Stimulated activated CD4-positive, alpha-beta T cell treated with anti-CD3 and anti-CD28 coated beads, Interleukin-15, amount 100 ng/mL, for 1 hour (primary cell): ENCODE measurements at regions not wholly inside any gene's neighbourhood (a gene's known extent, or its start where the extent isn't known, plus 50 kb on each side); places are given as distances from the start of the nearest gene placed in this dataset.
"Not testable (repeated sequence)": the region's sequence is repeated elsewhere in the genome, so short reads cannot be mapped to it uniquely, and the experiment has no call there.

Experiments
- DNase-seq, 2 donors: peaks; one replicate each; pipeline ENCODE4 v3.0.0-alpha.2; 2020; ENCODE audit warnings: low read depth in 1 of 2, low spot score in 1 of 2

DNA sequence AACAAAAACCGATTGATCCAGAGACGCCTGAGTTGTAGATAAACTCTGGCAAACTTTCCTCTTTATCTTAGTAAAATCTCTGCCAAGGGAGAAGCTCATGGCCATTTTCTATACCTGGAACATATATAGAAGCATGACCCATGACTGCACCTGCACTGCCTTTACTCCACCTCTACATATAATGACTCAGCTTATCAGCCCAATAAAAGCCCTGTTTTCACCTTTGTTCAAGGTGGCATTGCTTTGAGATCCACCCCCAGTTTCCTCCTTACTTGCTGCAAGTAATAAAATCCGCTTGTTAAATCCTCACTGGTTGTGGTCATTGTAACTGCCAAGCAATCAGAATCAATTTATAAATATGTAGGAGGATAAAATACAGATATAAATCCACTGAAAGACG is 1280.4 kb downstream of the NSUN3 start:
- DNase-seq: no peak

GRCh38 chr3:95343767-95344166 is 1280.9 kb downstream of the NSUN3 start:
- no peak for DNase-seq

DNA sequence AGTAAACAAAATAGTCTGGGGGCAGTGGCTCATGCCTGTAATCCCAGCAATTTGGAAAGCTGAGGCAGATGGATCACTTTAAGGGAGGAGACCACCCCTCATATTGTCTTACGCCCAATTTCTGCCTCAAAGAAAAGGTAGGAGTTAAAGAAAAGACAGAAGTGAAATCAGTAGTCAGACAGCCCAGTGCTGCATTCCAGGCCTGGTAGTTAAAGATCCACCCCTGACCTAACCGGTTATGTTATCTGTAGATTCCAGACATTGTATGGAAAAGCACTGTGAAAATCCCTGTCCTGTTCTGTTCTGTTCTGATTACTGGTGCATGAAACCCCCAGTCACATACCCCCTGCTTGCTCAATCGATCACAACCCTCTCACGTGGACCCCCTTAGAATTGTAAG is 1285.1 kb downstream of the NSUN3 start:
- DNase-seq: not testable (repeated sequence)

- DNase-seq: no peak
These were observed 1286.0 kb downstream of the NSUN3 start for GRCh38 chr3:95348879-95349278.

- DNase-seq: no peak
These were observed 1287.2 kb downstream of the NSUN3 start for GRCh38 chr3:95350049-95350448.

GRCh38 chr3:95351158-95351557 is 1288.3 kb downstream of the NSUN3 start:
- no peak for DNase-seq

DNA sequence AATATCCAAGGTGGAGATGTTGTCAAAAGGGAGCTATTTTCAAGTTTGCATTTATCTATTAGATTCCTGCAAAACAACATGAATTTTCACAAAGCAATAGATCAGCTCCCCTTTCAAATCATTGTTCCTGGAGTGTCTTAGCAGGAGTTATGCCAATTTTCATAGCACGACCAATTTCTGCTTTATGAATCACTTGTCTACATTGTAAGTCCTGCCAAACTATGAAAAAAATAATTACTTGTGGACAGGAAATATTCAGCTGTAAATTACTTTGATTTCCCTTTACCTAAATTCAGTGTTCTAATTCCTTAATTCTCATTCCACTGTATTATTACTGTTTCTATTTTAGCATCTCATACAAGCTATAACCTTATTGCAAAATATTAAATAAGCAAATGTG is 1289.6 kb downstream of the NSUN3 start:
- DNase-seq: no peak

GRCh38 chr3:95354489-95354888 is 1291.6 kb downstream of the NSUN3 start:
- DNase-seq: no peak

- no peak for DNase-seq
These were observed 1294.1 kb downstream of the NSUN3 start for GRCh38 chr3:95356764-95357501.

GRCh38 chr3:95387242-95388021 is 1324.6 kb downstream of the NSUN3 start:
- DNase-seq: no peak

- no peak for DNase-seq
These were observed 1327.0 kb downstream of the NSUN3 start for GRCh38 chr3:95389725-95390313.

GRCh38 chr3:95394286-95394685 is 1331.4 kb downstream of the NSUN3 start:
- no peak for DNase-seq

GRCh38 chr3:95399585-95399984 is 1336.7 kb downstream of the NSUN3 start:
- DNase-seq: no peak

DNA sequence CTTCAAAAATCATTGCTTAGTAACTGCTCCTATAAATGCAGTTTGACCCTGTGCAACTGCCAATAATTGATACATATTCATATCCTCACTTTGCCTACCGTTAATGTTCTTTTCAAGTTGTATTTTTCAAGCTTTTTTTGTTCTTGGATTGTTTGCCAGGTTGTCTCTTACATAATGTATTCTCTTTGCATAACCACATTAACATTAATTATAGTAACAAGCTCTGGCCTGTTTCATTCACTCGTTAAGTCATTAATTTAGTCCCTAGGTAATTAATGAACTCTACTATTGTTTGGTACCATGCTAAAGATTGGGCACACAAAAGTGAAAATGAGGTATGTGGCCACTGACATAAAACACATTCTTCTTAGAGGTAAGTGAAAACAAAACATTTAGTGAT is 1338.8 kb downstream of the NSUN3 start:
- no peak for DNase-seq

- no peak for DNase-seq
These were observed 1345.0 kb downstream of the NSUN3 start for GRCh38 chr3:95407709-95408463.

GRCh38 chr3:95408464-95408862 is 1345.6 kb downstream of the NSUN3 start:
- no peak for DNase-seq

DNA sequence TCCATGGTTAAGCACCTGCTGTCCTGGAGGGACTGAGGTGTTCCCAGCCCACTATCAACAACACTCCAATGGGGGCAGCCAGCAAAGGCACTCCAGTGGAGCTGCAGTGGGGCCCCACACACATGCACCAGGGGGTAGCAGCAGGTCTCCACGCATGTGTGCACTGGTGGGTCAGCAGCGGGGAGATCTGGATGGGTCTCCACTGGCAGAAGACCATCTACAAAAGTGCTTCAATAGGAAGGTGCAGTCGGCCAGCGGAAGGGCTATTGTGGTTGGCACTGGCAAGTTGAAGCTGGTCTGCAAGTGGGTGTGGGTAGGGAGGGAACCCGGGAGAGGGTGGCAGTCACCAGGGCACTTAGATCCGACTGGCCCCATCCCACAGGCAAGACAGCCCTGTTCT is 1355.4 kb downstream of the NSUN3 start:
- no peak for DNase-seq

GRCh38 chr3:95424279-95424678 is 1361.4 kb downstream of the NSUN3 start:
- no peak for DNase-seq

DNA sequence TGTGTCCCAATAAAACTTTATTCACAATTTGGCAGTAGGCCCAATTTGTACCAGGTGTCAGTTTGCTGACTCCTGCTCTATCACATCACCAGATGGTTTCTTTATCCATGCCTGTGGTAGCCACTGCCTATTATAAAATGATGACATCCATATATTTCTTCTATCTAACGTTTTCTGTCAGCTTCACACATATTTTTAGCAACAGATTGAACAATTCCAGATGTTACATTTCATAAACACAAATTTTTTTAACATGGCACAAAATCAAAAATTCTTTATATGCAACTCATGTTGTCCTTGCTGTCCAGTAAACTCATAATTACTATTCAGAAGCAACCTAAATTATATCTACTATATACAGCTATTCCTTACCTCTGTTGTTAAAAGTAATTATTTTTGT is 1371.6 kb downstream of the NSUN3 start:
- no peak for DNase-seq

GRCh38 chr3:95437409-95437808 is 1374.5 kb downstream of the NSUN3 start:
- no peak for DNase-seq

DNA sequence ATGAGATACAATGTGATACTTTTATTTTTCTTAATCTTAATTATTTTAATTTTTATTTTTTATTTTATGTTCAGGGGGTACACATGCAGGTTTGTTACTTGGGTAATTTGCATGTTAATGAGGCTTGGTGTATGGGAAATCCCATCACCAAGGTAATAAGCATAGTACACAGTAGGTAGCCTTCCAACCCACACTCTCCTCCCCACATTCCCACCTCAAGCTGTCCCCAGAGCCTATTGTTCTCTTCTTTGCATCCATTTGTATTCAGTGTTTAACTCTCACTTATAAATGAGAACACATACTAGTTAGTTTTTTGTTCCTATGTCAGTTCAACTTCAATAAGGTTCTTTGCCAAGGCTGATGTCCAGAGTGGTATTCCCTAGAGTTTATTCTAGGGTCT is 1375.4 kb downstream of the NSUN3 start:
- no peak for DNase-seq

DNA sequence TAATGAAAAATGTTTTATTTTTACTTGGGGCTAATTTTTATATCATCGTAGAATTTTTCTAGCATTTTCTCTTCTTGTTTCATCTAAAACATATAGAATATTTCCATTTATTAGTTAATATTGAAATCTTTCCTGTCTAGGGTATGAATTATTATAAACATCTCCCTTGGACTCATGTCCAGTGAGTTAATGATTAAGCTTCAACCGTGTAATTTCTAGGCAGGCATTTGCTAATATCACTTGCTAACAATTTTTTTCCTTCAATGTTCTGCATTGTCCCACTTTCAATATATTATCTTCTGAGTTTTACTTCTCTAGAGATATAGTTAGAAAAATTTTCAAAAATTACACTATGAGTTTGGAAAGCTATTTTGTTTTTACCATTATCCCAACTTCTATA is 1371.6 kb upstream of the EPHA6 start:
- DNase-seq: no peak
